GM19324 (cell line): ENCODE measurements at regions not wholly inside any gene's neighbourhood (a gene's known extent, or its start where the extent isn't known, plus 50 kb on each side); places are given as distances from the start of the nearest gene placed in this dataset.
"Not testable (repeated sequence)": the region's sequence is repeated elsewhere in the genome, so short reads cannot be mapped to it uniquely, and the experiment has no call there.

Experiments used
- ATAC-seq: cut with Tn5 transposase; IDR thresholded peaks from one replicate; pipeline ENCODE4 v1.9.1; 2021; ENCODE audit warnings: mild to moderate bottlenecking, moderate library complexity; ENCODE audit not compliant: unreplicated experiment, low FRiP score

DNA sequence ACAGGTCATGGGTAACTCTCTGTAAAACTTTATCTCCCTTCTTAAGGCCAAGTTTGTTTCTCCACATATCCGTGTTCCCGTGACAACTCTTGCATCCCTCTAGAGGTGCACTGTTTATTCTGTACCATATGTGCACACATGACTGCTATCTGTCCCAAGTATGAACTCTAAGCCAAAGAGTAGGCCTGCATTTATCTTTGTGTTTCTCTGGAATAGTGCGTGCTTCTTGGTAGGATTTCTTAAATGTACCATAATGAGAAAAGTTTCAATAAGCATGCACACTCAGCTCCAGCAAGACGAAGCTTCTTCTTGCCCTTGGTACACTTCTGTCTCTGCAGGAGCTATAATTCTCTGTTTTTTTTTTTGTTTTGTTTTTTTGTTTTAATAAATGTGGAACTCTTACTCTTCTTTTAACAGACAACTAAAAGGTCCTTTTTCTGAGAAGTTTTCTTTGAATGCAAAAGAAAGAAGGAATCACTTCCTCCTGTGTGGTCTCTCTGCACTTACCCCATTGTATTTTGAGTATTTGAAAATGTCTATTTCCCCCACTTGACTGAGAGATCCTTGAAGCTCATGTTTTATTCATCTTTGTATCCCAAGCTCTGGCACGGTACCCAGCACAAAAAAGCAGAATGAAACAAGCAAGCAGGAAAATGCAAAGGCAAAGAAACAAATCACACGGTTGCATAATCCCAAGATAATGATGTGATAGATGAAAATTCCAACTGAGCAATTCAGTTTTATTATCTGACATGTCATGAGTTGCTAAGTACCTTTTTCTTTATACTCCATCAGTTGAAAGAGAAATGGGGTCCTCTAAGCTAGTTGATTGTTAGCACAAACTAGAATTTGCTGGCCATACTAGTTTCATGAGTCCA lies 521.9 kb upstream of the BOD1L1 start:
- no peak for ATAC-seq

DNA sequence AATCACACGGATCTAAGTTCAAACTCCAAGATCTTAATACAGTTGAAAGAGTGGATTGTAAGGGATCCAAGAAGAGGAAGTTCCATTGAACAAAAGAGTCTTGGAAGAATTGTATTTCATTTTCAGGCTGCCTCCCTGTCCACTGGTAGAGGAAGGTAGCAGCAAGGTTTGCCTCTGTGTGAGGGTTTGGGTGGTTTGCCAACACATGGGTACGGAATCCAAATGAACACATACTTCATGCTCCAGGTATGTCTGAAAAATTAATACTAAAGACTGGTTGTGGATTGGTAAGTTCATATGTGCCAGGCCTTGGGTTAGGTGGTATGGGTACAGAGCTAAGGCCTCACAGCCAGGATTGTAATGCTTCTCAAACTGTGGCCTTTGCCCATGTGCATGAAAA lies 523.6 kb upstream of the BOD1L1 start:
- no peak for ATAC-seq

DNA sequence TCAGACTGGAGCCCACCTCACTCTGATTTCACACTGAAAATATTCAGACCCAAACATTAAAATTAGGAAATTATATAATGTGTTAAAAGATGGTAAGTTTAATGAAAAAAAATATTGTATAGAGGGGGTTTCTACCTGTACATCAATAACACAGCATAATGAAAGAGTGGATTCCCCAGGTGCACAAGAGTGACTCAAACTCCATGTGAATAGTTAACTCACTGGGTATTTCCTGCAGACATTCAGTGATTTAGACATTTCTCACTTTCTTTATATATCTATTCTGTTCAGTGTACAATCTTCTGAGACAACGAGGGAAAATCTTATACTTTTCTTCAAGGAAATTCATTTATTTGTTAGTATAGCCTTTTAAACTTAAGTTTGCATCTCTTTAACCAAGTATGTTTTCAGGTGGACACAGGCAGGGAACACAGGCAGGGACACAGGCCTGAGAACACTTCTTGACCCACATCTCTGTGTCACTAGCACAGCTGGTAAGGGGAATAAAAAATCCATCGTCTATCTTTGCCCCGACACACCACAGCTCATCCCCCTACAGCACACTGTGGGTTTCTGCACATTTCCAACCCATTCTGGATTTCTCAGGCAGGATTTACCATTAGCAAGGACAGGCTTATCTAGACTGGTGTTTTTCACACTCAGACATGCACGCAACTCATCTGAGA lies 525.5 kb upstream of the BOD1L1 start:
- peak; percentile 72 for ATAC-seq

DNA sequence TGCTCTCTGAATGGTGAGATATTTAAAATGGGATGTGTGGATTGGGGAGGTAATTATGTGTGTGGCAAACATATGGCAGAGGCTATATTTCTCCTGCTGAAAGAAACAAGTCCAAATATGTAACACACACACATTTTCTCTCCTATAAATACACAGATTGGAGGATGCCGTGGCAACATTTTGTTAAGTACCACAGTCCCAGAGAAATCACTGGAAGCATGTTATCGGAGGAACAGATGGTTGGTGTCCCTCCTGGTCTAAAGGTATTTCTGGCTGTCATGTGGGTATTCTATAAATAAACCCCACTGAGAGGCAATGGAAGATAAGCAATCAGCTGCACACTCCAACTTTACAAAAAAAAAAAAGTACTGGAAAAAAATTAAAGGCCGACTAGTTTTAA lies 528.3 kb upstream of the BOD1L1 start:
- ATAC-seq = no peak

DNA sequence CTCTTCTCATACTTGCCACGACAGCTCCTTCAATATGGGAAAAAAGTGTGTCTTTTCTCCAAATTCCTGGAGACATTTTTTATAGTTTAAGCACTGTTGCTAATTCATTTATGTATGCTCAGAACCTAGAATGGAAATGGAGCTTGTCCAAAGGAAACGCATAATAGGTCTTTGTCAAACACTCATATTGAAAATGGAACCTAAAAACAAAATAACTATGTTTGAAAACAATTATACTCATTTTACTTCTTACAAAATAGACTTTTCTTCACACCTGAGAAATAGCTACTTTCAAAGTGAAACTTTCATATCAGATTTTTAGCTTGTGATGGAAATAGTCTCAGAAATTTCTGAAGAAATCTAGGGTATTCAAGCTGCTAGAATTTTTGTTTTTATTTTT lies 529.7 kb upstream of the BOD1L1 start:
- no peak for ATAC-seq

DNA sequence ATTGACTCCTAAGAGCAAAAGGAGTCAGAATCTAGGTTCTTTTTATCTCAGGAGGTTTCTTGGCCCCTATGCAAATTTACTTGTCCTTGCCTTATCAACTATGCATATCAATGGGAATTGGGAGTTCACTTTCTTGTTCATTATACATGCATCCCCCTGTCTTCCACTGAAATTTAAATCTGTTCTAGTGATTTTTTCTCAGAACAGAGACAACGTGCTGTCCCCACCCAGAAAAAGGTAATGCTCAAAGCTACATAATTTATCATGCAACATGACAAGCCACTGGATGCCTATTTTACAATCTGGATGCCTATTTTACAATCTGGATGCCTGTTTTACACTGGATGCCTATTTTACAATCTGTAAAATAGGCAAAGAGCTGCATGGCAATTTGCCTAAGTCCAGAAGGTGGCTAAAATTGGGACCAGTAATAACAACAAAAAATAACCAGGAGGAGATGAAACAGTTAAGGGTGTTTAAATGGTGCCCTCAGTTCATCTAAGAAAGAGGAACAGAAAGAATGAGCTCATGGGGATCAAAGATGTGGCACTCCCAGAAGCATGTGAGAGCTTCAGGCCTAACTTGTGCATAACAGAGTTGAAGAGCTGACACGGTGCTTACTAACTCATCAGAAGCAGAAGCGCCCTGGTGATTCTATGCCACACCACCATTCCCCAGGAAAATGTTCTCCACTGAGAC lies 537.8 kb upstream of the BOD1L1 start:
- peak; percentile 100 for ATAC-seq

DNA sequence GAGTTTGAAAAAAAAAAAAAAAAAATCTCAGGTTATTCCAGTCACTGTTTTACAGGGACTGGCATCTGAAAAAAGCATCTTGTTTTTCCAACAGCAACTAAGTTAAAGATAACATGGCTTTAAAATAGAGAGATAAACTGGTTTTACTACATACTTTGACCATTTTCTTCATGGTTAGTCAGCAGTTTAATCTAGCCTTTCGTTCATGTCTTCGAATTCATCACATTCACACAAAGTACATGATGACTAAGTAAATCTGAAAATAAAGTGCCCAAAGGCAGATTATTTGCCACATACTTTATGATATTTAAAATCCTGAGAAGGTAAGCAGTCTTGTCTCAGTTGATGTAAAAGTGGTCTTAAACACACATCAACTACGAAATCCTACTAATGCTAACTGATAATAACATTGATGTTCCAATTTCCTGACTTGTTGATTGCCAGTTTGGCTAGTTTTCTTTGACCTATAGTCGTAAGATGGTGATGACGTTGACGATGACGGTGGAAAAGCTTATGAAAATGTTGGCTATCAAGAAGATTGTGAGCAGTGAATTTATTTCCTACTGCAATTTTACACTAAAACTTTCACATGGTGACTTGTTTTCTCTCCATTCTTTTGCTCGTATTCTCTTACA lies 540.5 kb upstream of the BOD1L1 start:
- ATAC-seq = no peak

DNA sequence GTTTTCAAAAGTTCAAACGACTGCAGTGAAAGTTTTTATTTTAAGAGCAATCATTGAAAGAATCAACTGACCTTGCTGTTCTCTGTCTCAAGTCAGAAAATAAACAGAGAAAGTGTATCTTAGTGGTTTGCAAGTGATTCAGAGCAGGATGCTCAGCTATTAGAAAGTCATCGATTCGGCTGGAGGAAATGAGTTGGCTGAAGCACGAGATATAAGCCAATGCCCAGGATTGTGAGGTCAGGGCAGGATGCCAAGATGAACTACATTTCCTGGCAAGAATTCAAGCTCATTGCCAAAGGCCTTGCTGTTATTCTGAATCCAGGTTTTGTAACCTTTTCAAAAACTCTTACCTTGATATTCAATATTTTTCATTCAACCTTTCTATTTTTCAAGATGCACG lies 541.4 kb upstream of the BOD1L1 start:
- peak; percentile 58 for ATAC-seq

DNA sequence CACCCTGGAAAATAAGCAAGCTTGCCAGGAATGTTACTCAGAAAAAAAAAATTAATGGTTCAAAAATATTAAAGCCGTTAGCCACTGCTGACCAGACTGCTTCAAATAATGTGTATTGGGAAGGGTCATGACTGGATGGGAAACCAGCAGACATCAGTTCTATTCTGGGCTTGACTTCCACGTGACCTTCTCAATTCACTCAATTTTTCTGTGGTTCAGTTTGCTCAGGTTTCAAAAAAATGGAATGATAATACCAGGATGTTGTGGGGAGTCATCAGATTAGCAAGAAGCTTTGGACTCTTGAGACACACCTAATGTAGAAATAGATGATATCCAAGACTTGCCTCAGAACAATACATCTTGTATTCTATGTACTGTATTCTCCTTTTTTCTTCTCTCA lies 541.9 kb upstream of the BOD1L1 start:
- no peak for ATAC-seq

DNA sequence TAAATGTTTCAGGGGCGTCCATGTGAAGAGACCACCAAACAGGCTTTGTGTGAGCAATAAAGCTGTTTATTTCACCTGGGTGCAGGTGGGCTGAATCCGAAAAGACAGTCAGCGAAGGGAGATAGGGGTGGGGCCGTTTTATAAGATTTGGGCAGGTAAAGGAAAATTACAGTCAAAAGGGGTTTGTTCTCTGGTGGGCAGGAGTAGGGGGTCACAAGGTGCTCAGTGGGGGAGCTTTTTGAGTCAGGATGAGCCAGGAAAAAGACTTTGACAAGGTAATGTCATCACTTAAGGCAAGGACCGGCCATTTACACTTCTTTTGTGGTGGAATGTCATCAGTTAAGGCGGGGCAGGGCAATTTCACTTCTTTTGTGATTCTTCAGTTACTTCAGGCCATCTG lies 542.4 kb upstream of the BOD1L1 start:
- not testable (repeated sequence) for ATAC-seq

DNA sequence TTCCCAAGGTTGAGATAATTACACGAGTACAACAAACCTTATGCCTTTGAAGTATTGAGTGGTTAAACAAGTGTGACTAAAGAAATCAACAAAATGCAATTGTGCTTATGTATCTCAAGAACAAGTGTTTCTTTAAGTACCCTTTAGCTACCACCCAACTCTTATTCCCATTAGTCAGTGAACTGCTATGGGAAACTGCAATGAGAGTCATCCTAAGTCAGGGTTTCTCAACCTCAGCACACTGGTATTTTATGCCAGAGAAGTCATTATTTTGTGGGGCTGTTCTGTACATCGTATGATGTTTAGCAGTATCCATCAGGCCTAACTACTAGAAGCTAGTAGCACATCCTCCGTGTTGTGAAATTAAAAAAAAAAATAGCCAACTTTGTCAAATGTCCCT lies 549.1 kb upstream of the BOD1L1 start:
- no peak for ATAC-seq

DNA sequence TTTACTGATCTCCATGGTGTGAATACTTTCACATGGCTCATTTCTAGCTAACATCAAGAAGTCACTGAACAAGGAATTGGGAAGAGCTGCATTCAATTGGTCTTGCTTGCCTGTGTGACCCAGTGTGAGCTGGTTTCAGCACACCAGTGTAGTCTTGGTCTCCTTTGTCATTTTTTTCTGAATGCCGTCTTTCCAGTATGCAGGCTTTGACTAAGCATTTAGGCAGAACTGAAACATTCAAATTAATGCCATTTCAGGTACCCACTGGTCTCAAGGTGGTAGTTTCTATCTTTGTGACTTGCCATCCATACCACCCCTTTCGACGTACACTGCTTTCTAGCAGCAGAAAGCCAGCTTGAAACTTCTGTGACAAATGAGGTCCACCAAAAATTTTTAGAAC lies 550.5 kb upstream of the BOD1L1 start:
- ATAC-seq = peak; percentile 95

DNA sequence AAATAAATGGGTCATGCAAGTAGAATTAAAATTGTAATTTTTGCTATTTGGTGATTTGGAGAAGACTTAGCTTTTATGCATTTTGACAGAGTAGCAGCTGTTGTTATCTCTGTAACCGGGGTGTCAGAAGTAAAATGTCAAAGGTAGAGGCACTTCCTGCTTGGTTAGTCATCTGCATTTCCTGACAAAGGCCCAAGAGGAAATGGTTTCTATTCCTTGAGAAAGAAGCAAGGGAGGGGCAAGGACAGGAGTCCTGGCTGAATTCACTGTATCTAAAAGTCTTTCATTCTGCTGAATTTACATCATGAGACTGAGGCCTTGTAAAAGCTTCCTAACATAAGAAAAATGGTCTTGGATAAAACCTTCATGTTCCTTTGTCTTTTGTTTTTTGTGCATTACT lies 550.9 kb upstream of the BOD1L1 start:
- peak; percentile 74 for ATAC-seq

DNA sequence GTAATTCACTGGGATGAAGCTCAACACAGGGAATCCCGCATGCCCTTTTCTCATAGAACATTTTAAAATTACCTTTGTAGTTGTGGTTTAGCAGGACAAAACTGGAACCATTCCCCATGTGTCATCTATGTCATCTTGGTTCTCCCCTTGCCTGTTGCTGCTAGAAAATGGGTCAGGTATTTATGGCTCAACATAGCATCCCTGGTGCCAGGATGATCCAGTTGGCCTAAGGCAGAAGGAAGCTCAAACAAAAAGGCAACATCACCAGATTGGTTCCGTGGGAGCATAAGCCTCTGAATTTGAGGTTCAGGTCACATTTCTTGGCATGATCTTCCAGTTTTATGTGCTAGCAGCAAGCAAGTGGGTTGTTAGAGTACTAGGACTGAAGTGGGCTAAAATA lies 552.6 kb upstream of the BOD1L1 start:
- no peak for ATAC-seq

DNA sequence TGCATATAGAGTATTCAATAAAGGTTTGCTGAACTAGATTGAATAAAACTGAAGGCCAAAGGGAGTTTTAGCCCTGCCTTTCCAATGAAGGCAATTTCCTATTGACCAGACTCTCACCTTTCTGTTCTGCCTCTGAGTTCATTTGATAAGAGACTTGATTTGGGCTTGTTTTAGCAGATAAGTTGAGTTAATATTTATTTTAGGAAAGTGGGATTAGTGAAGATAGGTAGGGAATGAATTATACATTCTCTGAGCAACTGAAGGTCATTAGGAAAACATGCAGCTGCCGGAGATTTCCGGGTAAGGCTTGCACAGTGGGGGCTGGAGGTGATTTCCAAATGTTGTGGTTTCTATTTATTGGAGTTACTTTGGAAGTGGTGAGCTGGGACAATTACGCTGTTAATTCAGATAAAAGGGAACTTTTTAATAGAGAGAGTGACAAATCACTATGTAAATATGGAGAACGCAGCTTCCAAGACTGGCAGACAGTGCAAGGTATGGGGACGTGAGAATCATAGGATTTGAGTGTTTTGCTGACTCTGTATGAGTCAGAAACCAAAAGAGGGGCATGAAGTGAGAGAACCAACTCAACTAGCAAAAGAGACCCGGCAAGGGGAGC lies 553.6 kb upstream of the BOD1L1 start:
- ATAC-seq = no peak

DNA sequence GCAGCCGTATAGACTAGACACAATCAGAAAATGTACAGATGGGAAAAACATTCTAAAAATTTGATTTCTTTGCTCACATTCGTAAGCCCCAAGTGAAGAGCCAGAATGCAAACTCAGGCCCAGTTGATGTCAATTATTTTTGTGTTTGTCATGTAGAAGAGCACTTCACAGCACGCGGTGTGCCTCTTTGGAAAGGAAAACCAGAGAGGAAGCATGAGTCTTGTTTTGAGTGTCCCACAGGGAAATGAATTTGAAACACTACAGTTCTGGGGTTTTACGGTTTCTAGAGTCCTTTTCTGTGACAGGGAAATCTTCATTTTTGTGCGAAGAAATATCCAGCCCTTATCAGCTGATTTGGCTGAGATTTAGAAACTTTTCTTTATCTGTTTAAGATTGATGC lies 554.6 kb upstream of the BOD1L1 start:
- no peak for ATAC-seq

DNA sequence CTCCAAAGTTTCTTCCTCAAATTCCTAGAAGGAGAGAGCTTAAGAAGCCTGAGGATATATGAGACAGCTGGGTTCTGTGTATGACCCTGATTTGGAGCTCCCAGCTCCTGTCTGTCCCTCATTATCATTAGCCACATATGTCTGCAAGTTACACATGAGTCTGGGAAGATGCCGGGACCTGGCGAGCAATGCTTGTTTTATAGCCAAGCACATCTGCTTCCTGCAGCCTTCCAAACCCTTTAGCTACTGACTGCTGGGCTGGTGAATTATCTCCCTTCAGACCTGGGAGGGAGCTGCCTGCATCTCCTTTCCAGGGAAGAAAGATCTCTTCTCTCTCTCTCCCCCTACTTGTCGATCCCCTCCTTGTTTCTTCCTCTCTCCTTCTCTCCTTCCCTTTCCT lies 556.7 kb upstream of the BOD1L1 start:
- no peak for ATAC-seq

DNA sequence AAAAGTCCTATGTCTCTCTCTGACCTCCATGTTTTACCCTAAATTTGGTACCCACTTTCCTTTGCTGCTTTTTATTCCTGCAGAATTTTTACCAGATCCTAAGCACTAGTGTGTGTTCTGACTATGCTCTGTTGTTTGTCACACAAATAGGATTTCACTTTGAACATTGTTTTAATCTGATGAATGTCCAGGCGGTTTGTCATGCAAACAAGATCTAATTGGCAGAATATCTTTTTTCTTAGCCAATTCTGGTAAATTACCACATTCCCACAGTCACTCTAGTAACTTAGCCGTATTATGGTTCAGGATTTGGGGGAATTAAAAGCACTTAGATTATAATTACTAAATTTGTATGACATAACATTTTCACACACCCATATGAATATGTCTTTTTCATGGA lies 557.2 kb upstream of the BOD1L1 start:
- ATAC-seq = no peak

DNA sequence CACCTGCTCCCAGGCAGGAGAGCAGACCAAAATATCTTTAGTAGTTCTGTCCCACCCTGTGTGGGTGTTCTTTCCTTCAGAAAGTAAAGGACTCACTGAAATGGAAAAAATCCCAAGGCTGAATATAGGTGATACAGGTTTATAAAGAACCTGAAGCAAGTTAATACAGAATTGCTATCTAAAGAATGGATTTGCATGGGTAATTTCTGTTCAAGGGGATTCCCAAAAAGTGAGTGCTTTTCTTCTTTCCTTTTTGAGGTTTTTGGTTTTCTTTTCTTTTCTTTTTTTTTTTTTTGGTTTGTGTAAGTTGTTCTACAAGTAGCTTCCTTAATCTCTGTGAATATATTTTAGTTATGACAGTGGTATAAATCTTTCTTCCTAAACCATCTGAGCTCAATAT lies 560.7 kb upstream of the BOD1L1 start:
- no peak for ATAC-seq

DNA sequence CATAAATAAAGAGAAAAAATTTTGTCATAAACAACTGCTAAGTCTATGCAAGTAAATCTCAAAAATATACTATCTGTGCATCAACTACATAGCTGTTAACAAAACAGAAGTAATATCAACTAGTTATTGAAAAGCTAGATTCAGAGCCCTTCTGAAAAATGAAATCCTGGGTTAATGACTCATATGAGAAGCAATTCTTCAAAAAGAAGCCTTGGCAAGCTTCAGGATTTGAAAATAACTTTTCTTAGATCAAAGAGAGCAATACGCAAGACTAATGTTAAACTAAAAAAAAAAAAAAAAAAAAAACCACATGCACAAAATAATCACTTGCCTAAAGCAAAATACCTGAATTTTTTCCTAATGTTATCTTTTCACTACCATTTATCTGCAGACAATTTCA lies 566.1 kb upstream of the BOD1L1 start:
- ATAC-seq = no peak

DNA sequence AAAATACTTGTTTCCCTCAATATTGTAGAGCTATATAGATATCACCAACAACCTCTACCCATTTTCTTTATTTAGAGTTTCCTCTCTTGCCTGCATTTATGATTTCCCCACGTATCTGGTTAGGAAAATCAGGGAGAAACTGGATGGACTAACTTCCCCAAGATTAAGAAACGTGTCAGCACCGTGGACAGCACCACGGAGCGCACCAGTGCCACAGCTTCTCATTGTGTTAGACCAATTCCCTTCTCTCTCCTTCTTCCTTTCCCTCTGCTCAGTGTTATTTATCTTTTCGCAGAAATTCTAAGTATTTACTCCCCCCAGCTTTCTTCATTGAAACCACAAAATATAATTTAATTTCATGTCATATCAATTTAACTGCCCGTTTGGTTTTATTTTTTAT lies 568.6 kb upstream of the BOD1L1 start:
- no peak for ATAC-seq
